ENCODE measurements at regions not wholly inside any gene's neighbourhood (a gene's known extent, or its start where the extent isn't known, plus 50 kb on each side); places are given as distances from the start of the nearest gene placed in this dataset.

DNA sequence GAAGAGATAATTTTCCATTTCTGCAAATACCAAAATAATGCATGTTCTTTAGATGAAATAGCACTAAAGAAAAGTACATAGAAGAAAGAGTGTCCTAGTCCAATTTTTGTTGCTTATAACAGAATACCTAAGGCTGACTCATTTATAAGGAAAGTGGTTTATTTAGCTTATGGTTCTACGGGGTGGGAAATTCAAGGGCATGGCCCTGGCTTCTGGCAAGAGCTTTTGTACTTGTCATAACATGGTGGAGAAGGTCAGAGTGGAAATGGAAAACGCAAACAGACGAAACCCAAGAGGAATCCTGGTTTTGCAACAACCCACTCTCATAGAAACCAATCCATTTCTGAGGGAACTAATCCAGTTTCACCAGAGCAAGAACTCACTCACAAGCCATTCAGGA lies 283.7 kb downstream of the CSNK1G3 start:
- TF ChIP-seq, protein P1, sequence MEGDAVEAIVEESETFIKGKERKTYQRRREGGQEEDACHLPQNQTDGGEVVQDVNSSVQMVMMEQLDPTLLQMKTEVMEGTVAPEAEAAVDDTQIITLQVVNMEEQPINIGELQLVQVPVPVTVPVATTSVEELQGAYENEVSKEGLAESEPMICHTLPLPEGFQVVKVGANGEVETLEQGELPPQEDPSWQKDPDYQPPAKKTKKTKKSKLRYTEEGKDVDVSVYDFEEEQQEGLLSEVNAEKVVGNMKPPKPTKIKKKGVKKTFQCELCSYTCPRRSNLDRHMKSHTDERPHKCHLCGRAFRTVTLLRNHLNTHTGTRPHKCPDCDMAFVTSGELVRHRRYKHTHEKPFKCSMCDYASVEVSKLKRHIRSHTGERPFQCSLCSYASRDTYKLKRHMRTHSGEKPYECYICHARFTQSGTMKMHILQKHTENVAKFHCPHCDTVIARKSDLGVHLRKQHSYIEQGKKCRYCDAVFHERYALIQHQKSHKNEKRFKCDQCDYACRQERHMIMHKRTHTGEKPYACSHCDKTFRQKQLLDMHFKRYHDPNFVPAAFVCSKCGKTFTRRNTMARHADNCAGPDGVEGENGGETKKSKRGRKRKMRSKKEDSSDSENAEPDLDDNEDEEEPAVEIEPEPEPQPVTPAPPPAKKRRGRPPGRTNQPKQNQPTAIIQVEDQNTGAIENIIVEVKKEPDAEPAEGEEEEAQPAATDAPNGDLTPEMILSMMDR (IDR thresholded peaks at IDR 0.05), result no peak
- no peak for TF ChIP-seq POLR2A (IDR thresholded peaks at IDR 0.05)

All from uterus (tissue), 2 donors.